ENCODE measurements at regions not wholly inside any gene's neighbourhood (a gene's known extent, or its start where the extent isn't known, plus 50 kb on each side); places are given as distances from the start of the nearest gene placed in this dataset.
"Not testable (repeated sequence)": the region's sequence is repeated elsewhere in the genome, so short reads cannot be mapped to it uniquely, and the experiment has no call there.

- not testable (repeated sequence) for DNase-seq (ENCODE audit: low read depth)
Measured at GRCh38 chr4:49229243-49229642, 243.2 kb downstream of the CWH43 start.

DNA sequence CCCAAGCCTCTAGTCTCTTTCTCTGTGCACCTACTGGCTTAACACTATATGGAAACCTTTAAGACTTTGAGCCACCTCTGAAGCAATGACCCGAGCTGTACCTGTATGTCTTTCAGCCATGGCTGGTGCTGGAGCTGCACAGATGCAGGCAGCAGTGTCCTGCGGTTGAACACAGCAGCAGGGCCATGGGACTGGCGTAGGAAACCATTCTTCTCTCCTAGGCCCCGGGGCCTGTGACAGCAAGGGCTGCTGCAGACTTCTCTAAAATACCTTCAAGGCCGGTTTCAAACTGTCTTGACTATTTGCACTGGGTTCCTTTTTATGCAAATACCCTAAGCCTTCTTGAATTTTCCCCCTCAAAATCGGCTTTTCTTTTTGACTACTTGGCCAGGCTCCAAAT is 243.6 kb downstream of the CWH43 start:
- not testable (repeated sequence) for DNase-seq (ENCODE audit: low read depth)

DNA sequence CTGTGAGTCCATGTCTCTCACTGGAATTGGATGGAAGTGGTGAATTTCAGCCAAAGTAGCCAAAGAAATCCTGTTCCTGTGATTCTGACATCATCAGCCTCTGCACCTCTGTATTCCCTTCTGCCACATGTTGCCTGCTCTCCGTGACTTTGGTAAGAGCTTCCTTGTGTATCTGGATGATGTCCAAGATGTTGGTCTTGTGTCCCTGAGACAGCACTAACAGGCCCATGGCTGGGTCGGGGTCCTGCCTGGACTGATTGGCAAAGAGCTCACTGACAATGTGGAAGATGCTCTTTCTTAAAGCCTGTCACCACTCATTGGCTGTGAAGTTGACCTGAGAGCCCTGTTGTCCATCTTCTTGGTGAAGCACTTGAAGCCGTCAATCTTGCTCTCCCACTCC is 247.3 kb downstream of the CWH43 start:
- not testable (repeated sequence) for DNase-seq (ENCODE audit: low read depth)

DNA sequence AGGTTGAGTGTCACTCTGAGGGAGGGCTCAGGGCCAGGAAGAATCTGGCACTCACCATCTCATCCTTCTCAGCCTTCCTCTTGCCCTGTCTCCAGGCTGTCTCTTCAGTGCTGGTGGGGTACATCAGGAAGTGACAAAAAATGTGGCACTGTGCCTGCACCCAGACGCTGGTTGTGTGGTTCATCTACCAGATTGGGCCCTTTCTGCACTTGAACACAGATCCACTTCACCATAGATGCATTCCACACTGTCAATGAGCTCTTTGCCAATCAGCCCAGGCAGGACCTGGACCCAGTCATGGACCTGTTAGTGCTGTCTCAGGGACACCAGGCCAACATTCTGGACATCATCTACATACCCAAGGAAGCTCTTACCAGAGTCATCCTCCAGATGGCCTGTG is 247.7 kb downstream of the CWH43 start:
- DNase-seq (ENCODE audit: low read depth): not testable (repeated sequence)

GRCh38 chr4:49234382-49234781 is 248.3 kb downstream of the CWH43 start:
- not testable (repeated sequence) for DNase-seq (ENCODE audit: low read depth)

- not testable (repeated sequence) for DNase-seq (ENCODE audit: low read depth)
Measured at GRCh38 chr4:49235413-49236160, 249.5 kb downstream of the CWH43 start.

DNA sequence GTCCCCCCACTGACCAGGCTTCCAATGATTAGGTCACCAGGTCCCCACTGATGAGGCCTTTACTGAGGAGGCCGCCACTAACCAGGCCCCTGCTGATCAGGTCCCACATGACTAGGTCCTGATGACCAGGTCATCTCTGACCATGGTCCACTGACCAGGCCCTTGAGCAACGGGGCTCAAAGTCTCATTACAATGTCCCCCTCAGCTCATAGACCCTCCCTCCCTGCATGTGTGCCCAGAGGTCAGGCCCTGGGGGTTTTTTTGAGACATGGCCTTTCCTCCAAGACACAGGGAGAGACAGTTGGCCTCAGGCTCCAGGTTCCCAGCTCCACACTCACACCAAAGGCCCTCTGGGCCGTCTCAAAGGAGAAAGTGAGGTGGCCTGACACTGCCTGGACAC is 250.4 kb downstream of the CWH43 start:
- not testable (repeated sequence) for DNase-seq (ENCODE audit: low read depth)

DNA sequence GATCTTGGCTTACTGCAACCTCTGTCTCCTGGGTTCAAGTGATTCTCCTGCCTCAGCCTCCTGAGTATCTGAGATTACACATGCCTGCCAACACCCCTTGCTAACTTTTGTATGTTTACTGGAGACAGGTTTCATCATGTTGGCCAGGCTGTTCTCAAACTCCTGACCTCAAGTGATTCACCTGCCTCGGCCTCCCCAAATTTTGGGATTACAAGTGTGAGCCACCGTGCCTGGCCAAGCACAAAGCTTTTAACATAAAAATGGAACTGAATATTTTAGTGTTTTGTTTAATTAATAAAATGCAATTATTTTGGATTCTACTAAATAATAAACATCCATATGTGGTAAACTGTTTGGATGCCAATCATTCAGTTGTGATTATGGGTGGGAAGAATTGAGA is 255.2 kb downstream of the CWH43 start:
- not testable (repeated sequence) for DNase-seq (ENCODE audit: low read depth)

DNA sequence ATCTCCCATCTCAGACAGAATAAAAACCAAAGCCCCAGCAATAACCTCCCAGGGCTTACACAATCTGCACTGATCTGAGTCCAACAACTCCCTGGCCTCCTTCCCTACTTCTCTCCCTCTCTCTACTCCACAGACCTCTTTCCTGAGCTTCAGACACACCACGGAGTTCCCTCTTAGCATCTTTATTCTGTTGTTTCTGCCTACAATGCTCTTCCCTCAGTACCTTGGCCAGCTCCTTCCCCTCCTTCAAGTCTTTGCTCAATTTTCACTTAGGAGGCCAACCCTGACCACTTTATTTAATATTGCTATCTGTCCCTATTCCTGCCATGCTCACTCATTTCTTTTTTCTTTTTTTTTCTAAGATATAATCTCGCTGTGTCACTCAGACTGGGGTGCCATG is 276.7 kb downstream of the CWH43 start:
- not testable (repeated sequence) for DNase-seq (ENCODE audit: low read depth)

DNA sequence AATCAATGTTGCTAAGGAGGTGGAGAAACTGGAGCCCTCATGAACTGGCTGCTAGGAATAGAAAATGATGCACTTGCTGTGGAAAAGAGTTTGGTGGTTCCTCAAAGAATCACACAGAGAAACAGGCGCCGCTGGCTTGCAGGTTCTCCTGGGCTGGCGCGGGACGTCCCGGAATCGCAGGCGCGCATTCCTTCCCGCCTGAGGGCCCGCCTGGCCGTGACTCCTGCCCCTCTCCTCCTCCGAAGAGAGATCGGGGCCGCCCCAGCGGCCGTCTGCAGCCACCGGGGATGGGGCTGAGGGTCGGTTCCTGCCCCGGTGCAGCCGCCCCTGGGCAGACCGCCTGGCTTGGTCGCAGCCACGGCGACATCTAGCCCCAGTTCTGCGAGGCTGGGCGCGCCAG is 284.4 kb downstream of the CWH43 start:
- not testable (repeated sequence) for DNase-seq (ENCODE audit: low read depth)

- not testable (repeated sequence) for DNase-seq (ENCODE audit: low read depth)
Measured at GRCh38 chr4:49270912-49271311, 284.8 kb downstream of the CWH43 start.

DNA sequence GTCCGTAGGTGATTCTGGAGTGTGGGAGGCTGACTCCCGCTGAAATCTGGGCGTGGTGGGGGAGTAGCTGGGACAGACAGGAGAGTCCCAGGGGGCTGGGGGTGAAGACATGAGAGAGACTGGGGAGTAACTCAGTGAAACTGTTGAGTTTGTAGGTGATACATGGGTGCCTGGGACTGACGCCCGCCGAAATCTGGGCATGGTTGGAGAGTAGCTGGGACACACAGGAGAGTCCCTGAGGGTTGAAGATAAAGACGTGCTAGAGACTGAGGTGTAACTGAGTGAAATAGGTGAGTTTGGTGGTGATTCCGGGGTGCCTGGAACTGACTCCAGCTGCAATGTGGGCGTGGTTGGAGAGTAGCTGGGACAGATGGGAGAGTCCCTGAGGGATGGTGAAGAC is 299.8 kb downstream of the CWH43 start:
- not testable (repeated sequence) for DNase-seq (ENCODE audit: low read depth)

DNA sequence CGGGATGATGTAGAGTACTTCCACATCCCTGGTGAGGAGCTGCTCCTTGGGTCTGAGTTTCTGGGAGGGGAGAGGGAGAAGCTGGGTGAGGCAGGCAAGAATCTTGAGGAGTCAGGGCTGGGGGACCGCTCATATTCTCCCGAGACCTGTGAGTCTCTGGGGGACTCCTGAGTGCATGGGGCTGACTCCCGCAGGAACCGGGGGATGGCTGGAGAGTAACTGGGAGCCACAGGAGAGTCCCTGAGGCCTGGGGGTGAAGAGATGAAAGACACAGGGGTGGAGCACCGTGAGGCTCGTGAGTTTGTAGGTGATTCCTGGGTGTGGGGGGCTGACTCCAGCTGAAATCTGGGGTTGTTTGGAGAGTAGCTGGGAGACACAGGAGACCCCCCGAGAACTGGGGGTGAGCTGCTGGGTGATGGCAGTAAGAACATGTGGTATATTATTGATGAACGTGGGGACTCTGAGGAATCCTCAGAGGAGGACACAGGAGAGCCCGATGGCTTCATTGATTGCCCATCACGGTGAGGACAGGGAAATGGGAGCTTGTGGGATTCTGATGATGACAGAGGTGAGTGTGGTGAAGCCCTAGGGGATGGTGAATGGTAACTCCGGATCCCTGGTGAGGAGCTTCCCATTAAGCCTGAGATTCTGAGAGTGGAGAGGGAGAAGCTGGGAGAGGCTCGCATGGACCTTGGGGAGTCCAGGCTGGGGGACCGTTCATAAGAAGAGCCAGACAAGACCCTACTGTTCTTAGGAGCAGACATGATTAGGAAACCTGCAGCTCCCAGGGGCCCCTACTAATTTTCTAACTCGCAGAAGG is 301.1 kb downstream of the CWH43 start:
- not testable (repeated sequence) for DNase-seq (ENCODE audit: low read depth)

- DNase-seq (ENCODE audit: low read depth): not testable (repeated sequence)
Measured at GRCh38 chr4:49287893-49288292, 301.8 kb downstream of the CWH43 start.

DNA sequence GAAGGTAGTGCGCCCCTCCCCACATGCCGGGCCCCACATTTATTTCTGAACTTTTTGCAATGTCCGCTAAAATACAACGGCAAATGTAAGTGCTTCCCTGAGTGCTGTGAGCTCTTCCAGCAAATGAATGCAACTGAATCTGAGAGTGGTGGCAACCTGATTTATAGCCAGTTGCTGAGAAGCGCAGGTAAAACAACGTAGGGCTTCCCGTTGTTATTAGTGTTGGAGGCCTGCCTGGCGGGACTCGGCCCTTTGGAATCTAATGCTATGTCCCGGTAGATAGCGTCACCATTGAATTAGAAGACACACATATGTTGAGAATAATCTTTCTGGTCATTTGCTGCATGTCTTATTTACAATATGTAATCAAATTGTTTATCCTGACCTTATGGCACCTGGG is 302.7 kb downstream of the CWH43 start:
- not testable (repeated sequence) for DNase-seq (ENCODE audit: low read depth)

DNA sequence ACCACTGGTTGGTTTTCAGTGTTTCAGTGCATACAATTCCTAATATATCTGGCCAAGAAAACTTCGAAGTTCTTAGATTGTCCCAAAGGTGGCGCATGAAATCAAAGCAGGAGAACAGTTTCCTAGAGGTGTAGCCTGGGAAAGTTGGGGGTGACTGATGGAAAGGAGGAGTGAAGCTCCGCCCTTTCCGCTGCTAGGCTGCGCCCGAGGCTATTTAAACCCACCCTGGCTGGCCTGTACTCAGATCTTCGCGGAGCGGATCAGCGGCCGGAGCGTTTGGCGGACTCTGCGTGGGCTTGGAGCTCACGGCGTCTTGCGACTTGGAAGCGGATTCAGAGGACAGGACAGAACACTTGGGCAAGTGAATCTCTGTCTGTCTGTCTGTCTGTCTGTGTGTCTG is 328.7 kb downstream of the CWH43 start:
- not testable (repeated sequence) for DNase-seq (ENCODE audit: low read depth)

DNA sequence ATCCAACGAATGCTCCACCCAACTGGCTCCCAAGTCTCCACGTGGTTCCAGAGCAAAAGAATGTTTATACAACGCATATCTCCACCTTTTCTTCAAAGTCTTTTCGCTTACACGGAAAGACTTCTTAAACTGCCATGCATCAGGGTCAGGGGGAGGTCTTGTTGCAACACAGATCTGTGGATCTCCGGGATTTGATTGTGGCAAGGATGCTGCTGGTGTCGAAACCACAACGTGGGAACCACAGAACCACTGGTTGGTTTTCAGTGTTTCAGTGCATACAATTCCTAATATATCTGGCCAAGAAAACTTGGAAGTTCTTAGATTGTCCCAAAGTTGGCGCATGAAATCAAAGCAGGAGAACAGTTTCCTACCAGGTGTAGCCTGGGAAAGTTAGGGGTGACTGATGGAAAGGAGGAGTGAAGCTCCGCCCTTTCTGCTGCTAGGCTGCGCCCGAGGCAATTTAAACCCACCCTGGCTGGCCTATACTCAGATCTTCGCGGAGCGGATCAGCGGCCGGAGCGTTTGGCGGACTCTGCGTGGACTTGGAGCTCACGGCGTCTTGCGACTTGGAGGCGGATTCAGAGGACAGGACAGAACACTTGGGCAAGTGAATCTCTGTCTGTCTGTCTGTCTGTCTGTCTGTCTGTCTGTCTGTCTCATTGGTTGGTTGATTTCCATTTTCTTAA is 334.8 kb downstream of the CWH43 start:
- not testable (repeated sequence) for DNase-seq (ENCODE audit: low read depth)

DNA sequence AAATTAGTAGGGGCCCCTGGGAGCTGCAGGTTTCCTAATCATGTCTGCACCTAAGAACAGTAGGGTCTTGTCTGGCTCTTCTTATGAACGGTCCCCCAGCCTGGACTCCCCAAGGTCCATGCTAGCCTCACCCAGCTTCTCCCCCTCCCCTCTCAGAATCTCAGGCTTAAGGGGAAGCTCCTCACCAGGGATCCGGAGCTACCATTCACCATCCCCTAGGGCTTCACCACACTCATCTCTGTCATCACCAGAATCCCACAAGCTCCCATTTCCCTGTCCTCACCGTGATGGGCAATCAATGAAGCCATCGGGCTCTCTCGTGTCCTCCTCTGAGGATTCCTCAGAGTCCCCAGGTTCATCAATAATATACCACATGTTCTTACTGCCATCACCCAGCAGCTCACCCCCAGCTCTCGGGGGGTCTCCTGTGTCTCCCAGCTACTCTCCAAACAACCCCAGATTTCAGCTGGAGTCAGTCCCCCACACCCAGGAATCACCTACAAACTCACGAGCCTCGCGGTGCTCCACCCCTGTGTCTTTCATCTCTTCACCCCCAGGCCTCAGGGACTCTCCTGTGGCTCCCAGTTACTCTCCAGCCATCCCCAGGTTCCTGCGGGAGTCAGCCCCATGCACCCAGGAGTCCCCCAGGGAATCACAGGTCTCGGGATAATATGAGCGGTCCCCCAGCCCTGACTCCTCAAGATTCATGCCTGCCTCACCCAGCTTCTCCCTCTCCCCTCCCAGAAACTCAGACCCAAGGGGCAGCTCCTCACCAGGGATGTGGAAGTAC is 335.6 kb downstream of the CWH43 start:
- not testable (repeated sequence) for DNase-seq (ENCODE audit: low read depth)

GRCh38 chr4:49322610-49323572 is 336.8 kb downstream of the CWH43 start:
- not testable (repeated sequence) for DNase-seq (ENCODE audit: low read depth)

DNA sequence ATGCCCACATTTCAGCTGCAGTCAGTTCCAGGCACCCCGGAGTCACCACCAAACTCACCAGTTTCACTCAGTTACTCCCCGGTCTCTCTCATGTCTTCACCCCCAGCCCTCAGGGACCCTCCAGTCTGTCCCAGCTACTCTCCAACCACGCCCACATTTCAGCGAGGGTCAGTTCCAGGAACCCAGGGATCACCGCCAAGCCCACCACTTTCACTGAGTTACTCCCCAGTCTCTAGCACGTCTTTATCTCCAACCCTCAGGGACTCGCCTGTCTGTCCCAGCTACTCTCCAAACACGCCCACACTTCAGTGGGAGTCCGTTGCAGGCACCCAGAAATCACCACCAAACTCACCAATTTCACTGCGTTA is 337.5 kb downstream of the CWH43 start:
- not testable (repeated sequence) for DNase-seq (ENCODE audit: low read depth)

All from fibroblast of gingiva (primary cell).